ENCODE measurements at regions not wholly inside any gene's neighbourhood (a gene's known extent, or its start where the extent isn't known, plus 50 kb on each side); places are given as distances from the start of the nearest gene placed in this dataset.
A peak's percentile ranks its signal among the peaks of the same experiment; 100 is the strongest.

- in situ Hi-C loops (cut with HindIII; ENCODE audit: low pct_ligation_motif_present, low pct_unique_long_range_greater_than_20kb, low sequenced_read_pairs) = no loop called here
- DNase-seq = no peak
Observed at GRCh38 chr9:115169003-115169402, 51.0 kb upstream of the TNC start.

GRCh38 chr9:115170358-115171073 is 52.6 kb upstream of the TNC start:
- in situ Hi-C loops (cut with HindIII; ENCODE audit: low pct_ligation_motif_present, low pct_unique_long_range_greater_than_20kb, low sequenced_read_pairs) = no loop called here
- DNase-seq = no peak

- DNase-seq = no peak
- in situ Hi-C loops (cut with HindIII; ENCODE audit: low pct_ligation_motif_present, low pct_unique_long_range_greater_than_20kb, low sequenced_read_pairs) = no loop called here
Observed at GRCh38 chr9:115171921-115172388, 54.0 kb upstream of the TNC start.

GRCh38 chr9:115182264-115182663 is 64.3 kb upstream of the TNC start:
- no peak for DNase-seq
- in situ Hi-C loops (cut with HindIII; ENCODE audit: low pct_ligation_motif_present, low pct_unique_long_range_greater_than_20kb, low sequenced_read_pairs) = no loop called here

GRCh38 chr9:115183436-115183835 is 65.5 kb upstream of the TNC start:
- DNase-seq = no peak
- in situ Hi-C loops (cut with HindIII; ENCODE audit: low pct_ligation_motif_present, low pct_unique_long_range_greater_than_20kb, low sequenced_read_pairs) = no loop called here

- in situ Hi-C loops (cut with HindIII; ENCODE audit: low pct_ligation_motif_present, low pct_unique_long_range_greater_than_20kb, low sequenced_read_pairs) = no loop called here
- no peak for DNase-seq
Observed at GRCh38 chr9:115189686-115190085, 71.7 kb upstream of the TNC start.

GRCh38 chr9:115191667-115192066 is 73.7 kb upstream of the TNC start:
- DNase-seq = no peak
- in situ Hi-C loops (cut with HindIII; ENCODE audit: low pct_ligation_motif_present, low pct_unique_long_range_greater_than_20kb, low sequenced_read_pairs) = no loop called here

GRCh38 chr9:115192280-115192679 is 74.3 kb upstream of the TNC start:
- DNase-seq = no peak
- in situ Hi-C loops (cut with HindIII; ENCODE audit: low pct_ligation_motif_present, low pct_unique_long_range_greater_than_20kb, low sequenced_read_pairs) = no loop called here

GRCh38 chr9:115192835-115193525 is 75.0 kb upstream of the TNC start:
- in situ Hi-C loops (cut with HindIII; ENCODE audit: low pct_ligation_motif_present, low pct_unique_long_range_greater_than_20kb, low sequenced_read_pairs) = no loop called here
- DNase-seq = no peak

- in situ Hi-C loops (cut with HindIII; ENCODE audit: low pct_ligation_motif_present, low pct_unique_long_range_greater_than_20kb, low sequenced_read_pairs) = no loop called here
Observed at GRCh38 chr9:115193777-115194176, 75.8 kb upstream of the TNC start.

GRCh38 chr9:115194216-115194615 is 76.3 kb upstream of the TNC start:
- in situ Hi-C loops (cut with HindIII; ENCODE audit: low pct_ligation_motif_present, low pct_unique_long_range_greater_than_20kb, low sequenced_read_pairs) = no loop called here
- DNase-seq = no peak

More at GRCh38 chr9:115193777-115194176, 75.8 kb upstream of the TNC start:
- DNase-seq = no peak

GRCh38 chr9:115195912-115196311 is 78.0 kb upstream of the TNC start:
- no peak for DNase-seq
- in situ Hi-C loops (cut with HindIII; ENCODE audit: low pct_ligation_motif_present, low pct_unique_long_range_greater_than_20kb, low sequenced_read_pairs) = no loop called here

- no peak for DNase-seq
- in situ Hi-C loops (cut with HindIII; ENCODE audit: low pct_ligation_motif_present, low pct_unique_long_range_greater_than_20kb, low sequenced_read_pairs) = no loop called here
Observed at GRCh38 chr9:115196919-115197318, 79.0 kb upstream of the TNC start.

- peak; percentile 68 for DNase-seq
- in situ Hi-C loops (cut with HindIII; ENCODE audit: low pct_ligation_motif_present, low pct_unique_long_range_greater_than_20kb, low sequenced_read_pairs) = no loop called here
Observed at GRCh38 chr9:115198001-115198400, 80.0 kb upstream of the TNC start.

- no peak for DNase-seq
- in situ Hi-C loops (cut with HindIII; ENCODE audit: low pct_ligation_motif_present, low pct_unique_long_range_greater_than_20kb, low sequenced_read_pairs) = no loop called here
Observed at GRCh38 chr9:115200711-115201505, 83.0 kb upstream of the TNC start.

GRCh38 chr9:115202181-115202580 is 84.2 kb upstream of the TNC start:
- DNase-seq = no peak
- in situ Hi-C loops (cut with HindIII; ENCODE audit: low pct_ligation_motif_present, low pct_unique_long_range_greater_than_20kb, low sequenced_read_pairs) = no loop called here

GRCh38 chr9:115202960-115203751 is 85.2 kb upstream of the TNC start:
- DNase-seq = no peak
- in situ Hi-C loops (cut with HindIII; ENCODE audit: low pct_ligation_motif_present, low pct_unique_long_range_greater_than_20kb, low sequenced_read_pairs) = no loop called here

GRCh38 chr9:115204904-115205453 is 87.0 kb upstream of the TNC start:
- DNase-seq = peak; percentile 40
- in situ Hi-C loops (cut with HindIII; ENCODE audit: low pct_ligation_motif_present, low pct_unique_long_range_greater_than_20kb, low sequenced_read_pairs) = no loop called here
